Stomach (tissue), 8 donors: ENCODE measurements at regions not wholly inside any gene's neighbourhood (a gene's known extent, or its start where the extent isn't known, plus 50 kb on each side); places are given as distances from the start of the nearest gene placed in this dataset.

ENCODE experiments used
- DNase-seq, 2 donors: peaks; one replicate each; pipeline versions ENCODE4 v3.0.0 to v3.0.0-alpha.2; 2013 to 2019
- H3K27ac ChIP-seq, 5 donors: fragments of 200-600 bp in 4 of 5; sonication (generic) in 4 of 5; one replicate each; pipeline ENCODE4 v1.5.1; 2013 to 2019; ENCODE audit warnings: mild to moderate bottlenecking in 1 of 5, moderate library complexity in 1 of 5
- H3K27me3 ChIP-seq, 3 donors: fragments of 200-600 bp; sonication (generic); one replicate each; pipeline ENCODE4 v1.5.1; 2017 to 2019; ENCODE audit warnings: mixed run types in 1 of 3
- H3K36me3 ChIP-seq, 4 donors: fragments of 200-600 bp; sonication (generic); 1 replicate in 3 of 4; 2 replicates in 1 of 4; pipeline ENCODE4 v1.5.1; 2016 to 2019
- H3K4me1 ChIP-seq, 4 donors: fragments of 200-600 bp; sonication (generic); one replicate each; pipeline ENCODE4 v1.5.1; 2016 to 2019
- H3K4me3 ChIP-seq, 4 donors: fragments of 200-600 bp; sonication (generic) in 3 of 4; one replicate each; pipeline ENCODE4 v1.5.1; 2016 to 2019; ENCODE audit warnings: mild to moderate bottlenecking in 1 of 4
- H3K9me3 ChIP-seq, 4 donors: fragments of 200-600 bp; sonication (generic); one replicate each; pipeline ENCODE4 v1.5.1; 2016 to 2019
- CTCF ChIP-seq, 7 experiments: fragments of 450-650 bp in 4 of 7; fragments of 200-600 bp in 3 of 7; sonication (generic) in 3 of 7; IDR thresholded peaks; one replicate each; pipeline ENCODE4 v1.5.1; 2016 to 2019; ENCODE audit warnings: antibody characterized with exemption in 7 of 7, control low read depth in 2 of 7, mild to moderate bottlenecking in 1 of 7
- EP300 ChIP-seq: sonication (generic); formaldehyde crosslinking; IDR thresholded peaks from one replicate; pipeline ENCODE4 v1.6.1; 2017; ENCODE audit warnings: antibody characterized with exemption
- POLR2A ChIP-seq, 4 donors: fragments of 450-650 bp; IDR thresholded peaks; one replicate each; pipeline ENCODE4 v1.6.1; 2016; ENCODE audit warnings: antibody characterized with exemption in 4 of 4, control low read depth in 2 of 4, mild to moderate bottlenecking in 1 of 4, moderate library complexity in 1 of 4
- POLR2AphosphoS5 ChIP-seq, 3 donors: sonication (generic); formaldehyde crosslinking; IDR thresholded peaks; one replicate each; pipeline ENCODE4 v1.6.1; 2016; ENCODE audit warnings: antibody characterized with exemption in 3 of 3
- WGBS, 5 donors: extraction: QIAGEN DNeasy Blood & Tissue Kit in 3 of 5; methylation state at CpG; one replicate each; pipeline versions ENCODE4 v1.1.5 to v1.1.7; 2013 to 2018; 5-methylcytosine and 5-hydroxymethylcytosine counted together
- intact Hi-C: fragments of 100-400 bp; cut with DNase I; formaldehyde crosslinking; loops from one replicate; pipeline ENCODE4 v1.15.1; 2023; ENCODE audit warnings: low total_unique reads
- donor health status: healthy with polysubstance abuse.
- donor health status: Bipolar disorder and iron deficiency.
- donor health status: healthy.

GRCh38 chr16:5472552-5472951 is 375.0 kb upstream of the EEF2KMT start:
- no peak overlapping the region for H3K27ac ChIP-seq
- TF ChIP-seq POLR2A (IDR thresholded peaks at IDR 0.05) (no peak), CTCF (IDR thresholded peaks at IDR 0.05) (no peak), EP300 (no peak), POLR2AphosphoS5 (IDR thresholded peaks at IDR 0.05) (no peak)
- intact Hi-C loops: no loop called here
- peaks cover 0 to 31% (median 4%) of the 10 kb centered on the region in 3 donors for H3K27me3 ChIP-seq
- no peaks in the 10 kb centered on the region for H3K4me1 ChIP-seq
- 27 to 40% (median 30%) methylated on average over 7 of the region's 7 CpGs for WGBS, 5 donors
- DNase-seq: no peak
- H3K9me3 ChIP-seq: peaks cover 0 to 10% (median 8%) of the 10 kb centered on the region in 4 donors
- no peaks in the 10 kb centered on the region for H3K36me3 ChIP-seq
- no peak overlapping the region for H3K4me3 ChIP-seq

GRCh38 chr16:5468488-5468887 is 370.9 kb upstream of the EEF2KMT start:
- Histone ChIP-seq H3K4me1 (no peaks in the 10 kb centered on the region), H3K9me3 (peaks cover 0 to 10% (median 8%) of the 10 kb centered on the region in 4 donors), H3K36me3 (no peaks in the 10 kb centered on the region), H3K4me3 (no peak overlapping the region), H3K27me3 (peaks cover 0 to 31% (median 4%) of the 10 kb centered on the region in 3 donors), H3K27ac (no peak overlapping the region)
- TF ChIP-seq CTCF (IDR thresholded peaks at IDR 0.05) (no peak), POLR2A (IDR thresholded peaks at IDR 0.05) (no peak), EP300 (no peak), POLR2AphosphoS5 (IDR thresholded peaks at IDR 0.05) (no peak)
- intact Hi-C loops: no loop called here
- no peak for DNase-seq
- 63 to 78% (median 72%) methylated on average over 2 of the region's 2 CpGs for WGBS, 5 donors

GRCh38 chr16:5467552-5467951 is 370.0 kb upstream of the EEF2KMT start:
- Histone ChIP-seq H3K27ac (no peak overlapping the region), H3K36me3 (no peaks in the 10 kb centered on the region), H3K4me3 (no peak overlapping the region), H3K4me1 (no peaks in the 10 kb centered on the region), H3K27me3 (peaks cover 0 to 25% (median 4%) of the 10 kb centered on the region in 3 donors), H3K9me3 (peaks cover 0 to 10% (median 8%) of the 10 kb centered on the region in 4 donors)
- TF ChIP-seq EP300 (no peak), POLR2A (IDR thresholded peaks at IDR 0.05) (no peak), POLR2AphosphoS5 (IDR thresholded peaks at IDR 0.05) (no peak), CTCF (IDR thresholded peaks at IDR 0.05) (no peak)
- intact Hi-C loops: no loop called here
- WGBS, 5 donors: 86 to 89% (median 87%) methylated on average over 3 of the region's 3 CpGs
- DNase-seq: no peak

GRCh38 chr16:5466551-5466950 is 369.0 kb upstream of the EEF2KMT start:
- 30 to 46% (median 36%) methylated on average over 2 of the region's 2 CpGs for WGBS, 5 donors
- intact Hi-C loops: no loop called here
- TF ChIP-seq EP300 (no peak), CTCF (IDR thresholded peaks at IDR 0.05) (no peak), POLR2A (IDR thresholded peaks at IDR 0.05) (no peak), POLR2AphosphoS5 (IDR thresholded peaks at IDR 0.05) (no peak)

More at GRCh38 chr16:5466551-5466950, 369.0 kb upstream of the EEF2KMT start:
- Histone ChIP-seq H3K27me3 (peaks cover 0 to 15% (median 0%) of the 10 kb centered on the region in 3 donors), H3K27ac (no peak overlapping the region), H3K36me3 (no peaks in the 10 kb centered on the region), H3K4me3 (no peak overlapping the region), H3K9me3 (peaks cover 0 to 10% (median 8%) of the 10 kb centered on the region in 4 donors), H3K4me1 (no peaks in the 10 kb centered on the region)
- no peak for DNase-seq
